ENCODE measurements at regions not wholly inside any gene's neighbourhood (a gene's known extent, or its start where the extent isn't known, plus 50 kb on each side); places are given as distances from the start of the nearest gene placed in this dataset.

DNA sequence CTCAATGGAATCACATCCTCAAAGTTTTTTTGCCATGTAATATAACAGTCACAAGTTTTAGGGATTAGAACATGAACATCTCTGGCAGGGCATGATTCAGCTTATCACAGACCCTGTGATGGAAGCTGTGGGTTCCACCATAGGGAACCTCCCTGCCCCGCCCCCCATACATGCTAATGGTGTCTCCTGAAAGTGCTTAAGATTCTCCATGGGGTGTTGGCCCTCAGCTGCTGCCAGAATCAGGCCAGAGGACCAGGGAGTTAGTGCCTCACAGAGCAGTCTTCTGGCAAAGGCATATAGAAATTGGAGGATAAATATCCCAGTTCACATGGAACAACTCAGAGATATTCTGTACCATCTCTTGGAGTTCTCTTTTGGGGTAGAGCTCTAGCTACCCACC, 119.4 kb downstream of the RAB11FIP2 start:
- Histone ChIP-seq H3K36me3 (no peaks in the 10 kb centered on the region), H3K9me3 (no peaks in the 10 kb centered on the region), H3K27ac (no peak overlapping the region), H3K27me3 (peaks cover 24% of the 10 kb centered on the region), H3K4me3 (ENCODE audit: low read depth in 1 of 2, low read length in 1 of 2) (no peak overlapping the region), H3K4me1 (ENCODE audit: control insufficient read depth in 1 of 2, insufficient read depth in 1 of 2, low read depth in 1 of 2, low read length in 1 of 2) (no peaks in the 10 kb centered on the region)
- TF ChIP-seq, protein P1, sequence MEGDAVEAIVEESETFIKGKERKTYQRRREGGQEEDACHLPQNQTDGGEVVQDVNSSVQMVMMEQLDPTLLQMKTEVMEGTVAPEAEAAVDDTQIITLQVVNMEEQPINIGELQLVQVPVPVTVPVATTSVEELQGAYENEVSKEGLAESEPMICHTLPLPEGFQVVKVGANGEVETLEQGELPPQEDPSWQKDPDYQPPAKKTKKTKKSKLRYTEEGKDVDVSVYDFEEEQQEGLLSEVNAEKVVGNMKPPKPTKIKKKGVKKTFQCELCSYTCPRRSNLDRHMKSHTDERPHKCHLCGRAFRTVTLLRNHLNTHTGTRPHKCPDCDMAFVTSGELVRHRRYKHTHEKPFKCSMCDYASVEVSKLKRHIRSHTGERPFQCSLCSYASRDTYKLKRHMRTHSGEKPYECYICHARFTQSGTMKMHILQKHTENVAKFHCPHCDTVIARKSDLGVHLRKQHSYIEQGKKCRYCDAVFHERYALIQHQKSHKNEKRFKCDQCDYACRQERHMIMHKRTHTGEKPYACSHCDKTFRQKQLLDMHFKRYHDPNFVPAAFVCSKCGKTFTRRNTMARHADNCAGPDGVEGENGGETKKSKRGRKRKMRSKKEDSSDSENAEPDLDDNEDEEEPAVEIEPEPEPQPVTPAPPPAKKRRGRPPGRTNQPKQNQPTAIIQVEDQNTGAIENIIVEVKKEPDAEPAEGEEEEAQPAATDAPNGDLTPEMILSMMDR (IDR thresholded peaks at IDR 0.05), result no peak

DNA sequence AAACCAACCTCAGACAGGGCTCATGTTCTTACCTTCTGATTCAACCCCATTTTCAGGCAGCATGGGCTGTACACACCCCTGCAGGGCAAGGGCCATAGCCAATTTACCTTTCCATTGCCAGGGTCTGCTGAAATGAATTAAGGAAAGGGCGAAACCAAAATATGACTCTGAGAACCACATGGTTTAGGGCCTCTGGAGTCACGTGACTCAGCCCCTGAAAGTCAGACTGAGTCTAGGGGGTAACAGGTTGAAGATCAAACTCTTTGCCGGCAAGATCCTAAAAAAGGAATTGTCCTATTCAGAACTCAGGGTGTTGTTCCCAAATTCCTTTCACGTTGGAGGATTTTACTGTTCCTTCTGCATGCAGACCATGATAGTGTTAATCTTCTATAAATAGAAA, 118.9 kb downstream of the RAB11FIP2 start:
- TF ChIP-seq, protein P1 (IDR thresholded peaks at IDR 0.05), result no peak
- no peaks in the 10 kb centered on the region for H3K36me3 ChIP-seq
- no peaks in the 10 kb centered on the region for H3K9me3 ChIP-seq
- peaks cover 22% of the 10 kb centered on the region for H3K27me3 ChIP-seq
- H3K4me3 ChIP-seq (ENCODE audit: low read depth in 1 of 2, low read length in 1 of 2), result no peak overlapping the region
- no peaks in the 10 kb centered on the region for H3K4me1 ChIP-seq (ENCODE audit: control insufficient read depth in 1 of 2, insufficient read depth in 1 of 2, low read depth in 1 of 2, low read length in 1 of 2)
- no peak overlapping the region for H3K27ac ChIP-seq

DNA sequence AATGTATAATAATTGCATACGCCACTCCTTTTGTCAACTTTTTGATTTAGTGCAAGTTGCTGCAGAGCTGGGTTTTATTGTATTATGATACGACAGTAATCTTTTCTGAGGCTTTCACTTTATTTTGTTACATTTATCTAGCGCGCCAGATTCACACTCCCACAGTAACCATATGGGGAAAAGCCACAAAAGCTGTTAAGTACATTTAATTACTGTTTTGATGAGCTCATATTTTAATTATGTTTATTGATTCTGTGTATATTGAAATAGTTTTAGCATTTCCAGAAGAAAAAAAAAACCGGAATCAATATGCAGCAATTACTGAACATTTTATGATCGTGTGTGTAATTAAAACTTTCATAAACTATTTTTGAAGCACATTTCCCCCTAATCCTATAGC, 118.5 kb downstream of the RAB11FIP2 start:
- Histone ChIP-seq H3K27me3 (peaks cover 22% of the 10 kb centered on the region), H3K27ac (no peak overlapping the region), H3K36me3 (no peaks in the 10 kb centered on the region), H3K4me3 (ENCODE audit: low read depth in 1 of 2, low read length in 1 of 2) (no peak overlapping the region), H3K9me3 (no peaks in the 10 kb centered on the region), H3K4me1 (ENCODE audit: control insufficient read depth in 1 of 2, insufficient read depth in 1 of 2, low read depth in 1 of 2, low read length in 1 of 2) (no peaks in the 10 kb centered on the region)
- TF ChIP-seq, protein P1 (IDR thresholded peaks at IDR 0.05), result no peak

DNA sequence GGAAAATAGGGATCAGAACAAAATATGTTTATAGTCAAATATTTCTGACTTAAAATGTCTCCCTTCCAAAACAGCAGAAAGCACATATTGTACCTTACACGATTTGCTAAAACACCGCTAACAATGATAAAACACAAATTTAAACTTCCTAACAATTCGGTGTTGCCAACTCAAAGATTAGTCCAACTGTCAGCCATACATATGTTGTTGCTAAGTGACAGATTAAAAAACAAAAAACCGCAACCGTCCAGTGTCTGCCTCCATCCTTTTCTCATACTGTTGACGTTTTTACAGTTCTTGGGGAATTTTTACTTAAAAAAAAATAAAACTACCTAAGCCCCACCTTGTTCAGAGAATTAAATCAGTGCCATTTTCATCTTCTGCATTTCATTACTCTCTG, 118.0 kb downstream of the RAB11FIP2 start:
- H3K27me3 ChIP-seq, result peaks cover 22% of the 10 kb centered on the region
- no peaks in the 10 kb centered on the region for H3K4me1 ChIP-seq (ENCODE audit: control insufficient read depth in 1 of 2, insufficient read depth in 1 of 2, low read depth in 1 of 2, low read length in 1 of 2)
- no peak overlapping the region for H3K4me3 ChIP-seq (ENCODE audit: low read depth in 1 of 2, low read length in 1 of 2)
- H3K9me3 ChIP-seq, result no peaks in the 10 kb centered on the region
- H3K36me3 ChIP-seq, result no peaks in the 10 kb centered on the region
- TF ChIP-seq, protein P1 (IDR thresholded peaks at IDR 0.05), result no peak
- H3K27ac ChIP-seq, result no peak overlapping the region

DNA sequence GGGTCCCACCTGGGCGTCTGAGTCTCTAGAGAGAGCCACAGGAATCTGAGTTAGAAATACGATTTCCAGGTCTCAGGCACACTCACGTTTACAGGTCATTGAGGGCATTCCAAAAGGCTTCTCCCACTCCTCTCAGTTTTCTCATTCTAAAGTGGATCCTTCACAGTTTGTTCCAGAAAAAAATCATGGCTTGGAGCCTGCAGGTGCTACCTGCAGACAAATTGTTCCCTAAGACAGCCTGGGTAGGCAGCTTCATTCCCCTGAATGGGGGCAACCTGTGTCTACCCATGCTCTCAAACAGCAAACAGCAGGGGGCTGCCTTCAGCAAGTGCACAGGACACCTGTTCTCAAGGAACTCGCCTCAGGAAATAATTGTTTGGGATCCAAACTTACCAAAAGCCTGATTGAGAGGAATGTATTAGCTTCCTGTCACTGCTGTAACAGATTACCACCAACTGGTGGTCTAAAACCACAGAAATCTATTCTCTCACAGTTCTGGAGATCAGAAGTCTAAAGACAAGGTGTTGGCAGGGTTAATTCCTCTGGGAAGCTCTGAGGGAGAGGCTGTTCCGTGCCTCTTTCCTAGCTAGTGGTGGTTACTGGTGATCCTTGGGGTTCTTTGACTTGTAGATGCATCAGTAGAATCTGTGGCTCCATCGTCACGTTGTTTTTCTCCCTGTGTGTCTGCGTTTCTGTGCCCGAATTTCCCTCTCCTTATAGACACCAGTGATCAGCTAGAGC, 117.2 kb downstream of the RAB11FIP2 start:
- H3K9me3 ChIP-seq, result no peaks in the 10 kb centered on the region
- H3K4me1 ChIP-seq (ENCODE audit: control insufficient read depth in 1 of 2, insufficient read depth in 1 of 2, low read depth in 1 of 2, low read length in 1 of 2), result no peaks in the 10 kb centered on the region
- H3K27me3 ChIP-seq, result peaks cover 25% of the 10 kb centered on the region
- H3K27ac ChIP-seq, result no peak overlapping the region
- TF ChIP-seq, protein P1 (IDR thresholded peaks at IDR 0.05), result no peak
- H3K4me3 ChIP-seq (ENCODE audit: low read depth in 1 of 2, low read length in 1 of 2), result no peak overlapping the region
- H3K36me3 ChIP-seq, result no peaks in the 10 kb centered on the region
